SK-N-SH (cell line): ENCODE measurements at regions not wholly inside any gene's neighbourhood (a gene's known extent, or its start where the extent isn't known, plus 50 kb on each side); places are given as distances from the start of the nearest gene placed in this dataset.

Experiments used
- CTCF ChIA-PET: fragments of 300-600, 350-600 bp; formaldehyde crosslinking; extraction: SDS; loops from one replicate; lab custom pipeline; 2021; lab: Yijun Ruan, JAX
- POLR2A ChIA-PET: fragments of 350-600 bp; sonication (Branson Sonifier 250); formaldehyde crosslinking; extraction: SDS; loops from one replicate; lab custom pipeline; 2020; ENCODE audit warnings: antibody characterized with exemption, inconsistent platforms; lab: Yijun Ruan, JAX
- DNase-seq: peaks from one replicate; pipeline ENCODE4 v3.0.0; 2012
- H2AFZ ChIP-seq: fragments of 200-600 bp; sonication (generic); 2 replicates; pipeline ENCODE4 v1.8.1; 2016; ENCODE audit warnings: antibody characterized with exemption, mild to moderate bottlenecking, low read depth
- H3F3A ChIP-seq: fragments of 200-600 bp; sonication (generic); replicated peaks from 2 replicates; pipeline ENCODE3; 2016; ENCODE audit warnings: antibody characterized with exemption, mild to moderate bottlenecking; ENCODE audit not compliant: insufficient read depth
- H3K27ac ChIP-seq, 2 experiments: fragments of 200-500 bp in 1 of 2; fragments of 200-600 bp in 1 of 2; sonication (Bioruptor generic) in 1 of 2; sonication (generic), shearing (Covaris generic) in 1 of 2; 2 replicates each; pipeline versions ENCODE4 v1.5.1 to v1.6.1; 2014 to 2016; ENCODE audit warnings: low read depth in 2 of 2, inconsistent platforms in 1 of 2, low read length in 1 of 2, mild to moderate bottlenecking in 1 of 2, mixed read lengths in 1 of 2
- H3K27me3 ChIP-seq: fragments of 200-600 bp; sonication (generic), shearing (Covaris generic); 2 replicates; pipeline ENCODE4 v1.6.1; 2016; ENCODE audit warnings: mixed run types; ENCODE audit not compliant: insufficient read depth
- H3K36me3 ChIP-seq, 2 experiments: fragments of 200-500 bp in 1 of 2; fragments of 200-600 bp in 1 of 2; sonication (Bioruptor generic) in 1 of 2; sonication (generic) in 1 of 2; replicated peaks in 1 of 2; 2 replicates each; pipeline versions ENCODE3 to v1.5.1; 2014 to 2016; ENCODE audit warnings: low read length in 1 of 2, mild to moderate bottlenecking in 1 of 2; ENCODE audit not compliant: insufficient read depth in 2 of 2, control insufficient read depth in 1 of 2
- H3K4me1 ChIP-seq, 2 experiments: fragments of 200-500 bp in 1 of 2; fragments of 200-600 bp in 1 of 2; sonication (Bioruptor generic) in 1 of 2; sonication (generic), shearing (Covaris generic) in 1 of 2; 2 replicates each; pipeline versions ENCODE4 v1.5.1 to v1.6.1; 2014 to 2016; ENCODE audit warnings: low read depth in 1 of 2, low read length in 1 of 2, mixed run types in 1 of 2; ENCODE audit not compliant: insufficient read depth in 2 of 2, control insufficient read depth in 1 of 2
- H3K4me2 ChIP-seq: fragments of 200-600 bp; sonication (generic), shearing (Covaris generic); 2 replicates; pipeline ENCODE4 v1.6.1; 2017; ENCODE audit warnings: mixed run types
- H3K4me3 ChIP-seq, 2 experiments: fragments of 200-500 bp in 1 of 2; fragments of 200-600 bp in 1 of 2; sonication (Bioruptor generic) in 1 of 2; sonication (generic), shearing (Covaris generic) in 1 of 2; 2 replicates each; pipeline versions ENCODE4 v1.5.1 to v1.8.1; 2014 to 2016; ENCODE audit warnings: low read depth in 2 of 2, inconsistent platforms in 1 of 2, low read length in 1 of 2, mild to moderate bottlenecking in 1 of 2, mixed read lengths in 1 of 2, moderate library complexity in 1 of 2
- H3K79me2 ChIP-seq: fragments of 200-600 bp; sonication (generic); 2 replicates; pipeline ENCODE4 v1.8.1; 2017; ENCODE audit warnings: mild to moderate bottlenecking; ENCODE audit not compliant: insufficient read depth
- H3K9ac ChIP-seq: fragments of 200-600 bp; sonication (generic); 2 replicates; pipeline ENCODE4 v1.6.1; 2017; ENCODE audit warnings: mixed run types
- H3K9me2 ChIP-seq: fragments of 200-600 bp; sonication (generic); 2 replicates; pipeline ENCODE4 v1.6.1; 2017; ENCODE audit warnings: mixed run types
- H3K9me3 ChIP-seq: fragments of 200-600 bp; sonication (generic); 2 replicates; pipeline ENCODE4 v1.6.1; 2017; ENCODE audit warnings: mixed run types, mild to moderate bottlenecking, moderate library complexity
- H4K20me1 ChIP-seq: fragments of 200-600 bp; sonication (generic); 2 replicates; pipeline ENCODE4 v1.6.1; 2017; ENCODE audit warnings: mild to moderate bottlenecking, mixed run types; ENCODE audit not compliant: insufficient read depth
- EZH2phosphoT487 ChIP-seq: fragments of 200-600 bp; sonication (generic); IDR thresholded peaks from 2 replicates; pipeline ENCODE4 v1.6.1; 2017; ENCODE audit warnings: low read depth, mixed run types, mild to moderate bottlenecking, antibody characterized with exemption, moderate library complexity, borderline replicate concordance
- FOSL2 ChIP-seq: IDR thresholded peaks from 2 replicates; pipeline ENCODE4 v1.4.0; 2012; ENCODE audit warnings: low read depth, mild to moderate bottlenecking, moderate library complexity, borderline replicate concordance
- FOXM1 ChIP-seq: IDR thresholded peaks from 2 replicates; pipeline ENCODE4 v1.4.0; 2012; ENCODE audit warnings: low read depth, mild to moderate bottlenecking
- JUND ChIP-seq: IDR thresholded peaks from 2 replicates; pipeline ENCODE4 v1.4.0; 2012
- NFIC ChIP-seq: IDR thresholded peaks from 2 replicates; pipeline ENCODE4 v1.4.0; 2012; ENCODE audit warnings: borderline replicate concordance
- SMC3 ChIP-seq: IDR thresholded peaks from 2 replicates; pipeline ENCODE4 v1.6.1; 2012; ENCODE audit warnings: low read depth, low read length, improper control_type of control experiment
- TCF12 ChIP-seq: IDR thresholded peaks from 2 replicates; pipeline ENCODE4 v1.4.0; 2012
- TEAD4 ChIP-seq: IDR thresholded peaks from 2 replicates; pipeline ENCODE4 v1.4.0; 2012; ENCODE audit warnings: mild to moderate bottlenecking, borderline replicate concordance; ENCODE audit not compliant: insufficient read depth
- WGBS: methylation state at CpG from one replicate; pipeline ENCODE4 v1.1.6; 2017; ENCODE audit warnings: low lambda C conversion rate; 5-methylcytosine and 5-hydroxymethylcytosine counted together
- TF ChIP-seq, protein P1 (sequence below): IDR thresholded peaks from 2 replicates; pipeline ENCODE4 v1.6.1; 2012; ENCODE audit warnings: mild to moderate bottlenecking, low read depth, low read length, moderate library complexity
- TF ChIP-seq, protein P2 (sequence below): IDR thresholded peaks from 2 replicates; pipeline ENCODE4 v1.4.0; 2012; ENCODE audit warnings: low read depth, borderline replicate concordance
- TF ChIP-seq, protein P3 (sequence below): fragments of 150-350 bp; IDR thresholded peaks from 2 replicates; pipeline ENCODE4 v1.6.1; 2016; ENCODE audit warnings: mild to moderate bottlenecking, low read depth, low read length
- TF ChIP-seq, protein P4 (sequence below): fragments of 150-350 bp; IDR thresholded peaks from 2 replicates; pipeline ENCODE4 v1.6.1; 2017; ENCODE audit warnings: antibody characterized with exemption, low read length, low read depth, borderline replicate concordance

DNA sequence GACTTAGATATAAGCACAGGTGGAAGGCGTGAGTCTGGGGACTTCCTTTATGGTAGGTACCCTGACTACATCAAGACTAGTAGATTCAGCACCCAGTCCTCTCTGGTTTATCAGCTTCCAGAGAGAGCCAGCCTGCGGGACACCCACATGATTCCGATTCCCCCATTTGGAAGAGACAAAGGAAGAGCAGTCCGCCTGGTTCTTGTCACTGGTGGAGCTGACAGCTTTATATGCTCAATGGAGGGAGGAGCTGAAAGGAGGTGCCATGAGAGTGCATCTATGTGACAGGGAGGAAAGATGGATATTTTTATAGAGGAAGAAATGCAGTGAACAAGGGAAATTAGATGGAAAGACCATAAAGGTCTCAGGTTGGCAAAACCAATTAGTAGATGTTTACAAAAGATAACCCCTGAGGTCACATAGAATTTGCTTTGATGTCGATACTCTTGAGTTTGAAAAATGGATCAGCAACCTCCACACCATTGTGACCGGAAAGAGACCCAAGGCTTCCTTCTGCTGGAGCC is 437.7 kb downstream of the PMP22 start (continued):
- TF ChIP-seq, protein P1, sequence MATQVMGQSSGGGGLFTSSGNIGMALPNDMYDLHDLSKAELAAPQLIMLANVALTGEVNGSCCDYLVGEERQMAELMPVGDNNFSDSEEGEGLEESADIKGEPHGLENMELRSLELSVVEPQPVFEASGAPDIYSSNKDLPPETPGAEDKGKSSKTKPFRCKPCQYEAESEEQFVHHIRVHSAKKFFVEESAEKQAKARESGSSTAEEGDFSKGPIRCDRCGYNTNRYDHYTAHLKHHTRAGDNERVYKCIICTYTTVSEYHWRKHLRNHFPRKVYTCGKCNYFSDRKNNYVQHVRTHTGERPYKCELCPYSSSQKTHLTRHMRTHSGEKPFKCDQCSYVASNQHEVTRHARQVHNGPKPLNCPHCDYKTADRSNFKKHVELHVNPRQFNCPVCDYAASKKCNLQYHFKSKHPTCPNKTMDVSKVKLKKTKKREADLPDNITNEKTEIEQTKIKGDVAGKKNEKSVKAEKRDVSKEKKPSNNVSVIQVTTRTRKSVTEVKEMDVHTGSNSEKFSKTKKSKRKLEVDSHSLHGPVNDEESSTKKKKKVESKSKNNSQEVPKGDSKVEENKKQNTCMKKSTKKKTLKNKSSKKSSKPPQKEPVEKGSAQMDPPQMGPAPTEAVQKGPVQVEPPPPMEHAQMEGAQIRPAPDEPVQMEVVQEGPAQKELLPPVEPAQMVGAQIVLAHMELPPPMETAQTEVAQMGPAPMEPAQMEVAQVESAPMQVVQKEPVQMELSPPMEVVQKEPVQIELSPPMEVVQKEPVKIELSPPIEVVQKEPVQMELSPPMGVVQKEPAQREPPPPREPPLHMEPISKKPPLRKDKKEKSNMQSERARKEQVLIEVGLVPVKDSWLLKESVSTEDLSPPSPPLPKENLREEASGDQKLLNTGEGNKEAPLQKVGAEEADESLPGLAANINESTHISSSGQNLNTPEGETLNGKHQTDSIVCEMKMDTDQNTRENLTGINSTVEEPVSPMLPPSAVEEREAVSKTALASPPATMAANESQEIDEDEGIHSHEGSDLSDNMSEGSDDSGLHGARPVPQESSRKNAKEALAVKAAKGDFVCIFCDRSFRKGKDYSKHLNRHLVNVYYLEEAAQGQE, result no peak

DNA sequence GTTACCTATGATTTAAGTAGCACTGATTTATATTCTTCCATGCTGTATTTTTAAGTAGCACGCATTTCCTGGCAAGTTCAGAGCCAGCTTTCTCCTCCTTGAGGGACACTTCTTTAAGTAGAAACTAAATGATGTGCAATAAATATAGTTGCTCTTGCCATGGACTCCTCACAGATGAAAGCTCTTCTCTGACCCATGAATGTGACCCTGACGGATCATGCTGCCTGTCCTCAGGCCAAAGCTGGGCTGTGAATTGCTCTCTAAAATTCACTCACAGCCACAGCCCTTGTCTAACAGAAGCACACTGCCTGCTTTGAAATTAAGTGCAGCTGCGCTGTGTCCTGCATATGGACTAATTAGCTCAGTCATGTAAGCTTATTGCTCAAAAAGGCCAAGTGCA is 438.8 kb downstream of the PMP22 start:
- Histone ChIP-seq H4K20me1 (no peaks in the 10 kb centered on the region), H3K4me1 (no peaks in the 10 kb centered on the region), H3F3A (no peaks in the 10 kb centered on the region), H3K4me3 (no peak overlapping the region), H3K9me2 (0 out of 2 replicates have a peak, but pooled peaks cover 4% of the 10 kb centered on the region), H3K4me2 (no peak overlapping the region), H2AFZ (no peak overlapping the region), H3K36me3 (no peaks in the 10 kb centered on the region), H3K79me2 (no peaks in the 10 kb centered on the region), H3K9me3 (no peaks in the 10 kb centered on the region), H3K27me3 (peaks cover 11% of the 10 kb centered on the region; the same call in 1 of the 2 replicates), H3K27ac (no peak overlapping the region), H3K9ac (no peak overlapping the region)
- 15% methylated on average over 3 of the region's 3 CpGs for WGBS
- no peak for DNase-seq
- POLR2A ChIA-PET, result no interaction called here
- no peak for TF ChIP-seq JUND
- TF ChIP-seq, protein P2, sequence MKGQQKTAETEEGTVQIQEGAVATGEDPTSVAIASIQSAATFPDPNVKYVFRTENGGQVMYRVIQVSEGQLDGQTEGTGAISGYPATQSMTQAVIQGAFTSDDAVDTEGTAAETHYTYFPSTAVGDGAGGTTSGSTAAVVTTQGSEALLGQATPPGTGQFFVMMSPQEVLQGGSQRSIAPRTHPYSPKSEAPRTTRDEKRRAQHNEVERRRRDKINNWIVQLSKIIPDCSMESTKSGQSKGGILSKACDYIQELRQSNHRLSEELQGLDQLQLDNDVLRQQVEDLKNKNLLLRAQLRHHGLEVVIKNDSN, result no peak
- no peak for TF ChIP-seq TCF12
- TF ChIP-seq, protein P3, sequence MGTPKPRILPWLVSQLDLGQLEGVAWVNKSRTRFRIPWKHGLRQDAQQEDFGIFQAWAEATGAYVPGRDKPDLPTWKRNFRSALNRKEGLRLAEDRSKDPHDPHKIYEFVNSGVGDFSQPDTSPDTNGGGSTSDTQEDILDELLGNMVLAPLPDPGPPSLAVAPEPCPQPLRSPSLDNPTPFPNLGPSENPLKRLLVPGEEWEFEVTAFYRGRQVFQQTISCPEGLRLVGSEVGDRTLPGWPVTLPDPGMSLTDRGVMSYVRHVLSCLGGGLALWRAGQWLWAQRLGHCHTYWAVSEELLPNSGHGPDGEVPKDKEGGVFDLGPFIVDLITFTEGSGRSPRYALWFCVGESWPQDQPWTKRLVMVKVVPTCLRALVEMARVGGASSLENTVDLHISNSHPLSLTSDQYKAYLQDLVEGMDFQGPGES, result no peak
- no peak for TF ChIP-seq NFIC
- TF ChIP-seq TEAD4, result no peak
- TF ChIP-seq EZH2phosphoT487, result no peak
- TF ChIP-seq, protein P4, sequence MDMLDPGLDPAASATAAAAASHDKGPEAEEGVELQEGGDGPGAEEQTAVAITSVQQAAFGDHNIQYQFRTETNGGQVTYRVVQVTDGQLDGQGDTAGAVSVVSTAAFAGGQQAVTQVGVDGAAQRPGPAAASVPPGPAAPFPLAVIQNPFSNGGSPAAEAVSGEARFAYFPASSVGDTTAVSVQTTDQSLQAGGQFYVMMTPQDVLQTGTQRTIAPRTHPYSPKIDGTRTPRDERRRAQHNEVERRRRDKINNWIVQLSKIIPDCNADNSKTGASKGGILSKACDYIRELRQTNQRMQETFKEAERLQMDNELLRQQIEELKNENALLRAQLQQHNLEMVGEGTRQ, result no peak
- TF ChIP-seq FOXM1, result no peak
- TF ChIP-seq FOSL2, result no peak
- no peak for TF ChIP-seq SMC3
- CTCF ChIA-PET, result no interaction called here
